ENCODE measurements at regions not wholly inside any gene's neighbourhood (a gene's known extent, or its start where the extent isn't known, plus 50 kb on each side); places are given as distances from the start of the nearest gene placed in this dataset.

DNA sequence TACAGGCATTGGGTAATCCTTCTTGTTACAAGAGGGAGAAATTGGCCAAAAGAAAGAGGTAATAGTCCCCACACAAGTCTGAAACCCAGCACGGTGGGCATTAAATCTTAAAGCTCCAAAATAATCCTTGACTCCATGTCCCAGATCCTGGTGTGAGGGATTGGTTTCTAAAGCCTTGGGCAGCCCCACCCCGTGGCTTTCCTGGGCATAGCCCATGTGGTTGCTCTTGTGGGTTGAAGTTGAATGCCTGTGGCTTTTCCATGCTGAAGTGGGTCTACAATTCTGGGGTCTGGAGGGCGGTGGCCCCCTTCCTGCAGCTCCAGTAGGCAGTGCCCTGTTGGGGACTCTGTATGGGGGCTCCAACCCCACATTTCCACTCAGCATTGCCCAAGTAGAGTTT is 91.8 kb upstream of the LARP1 start:
- TF ChIP-seq, protein P1, sequence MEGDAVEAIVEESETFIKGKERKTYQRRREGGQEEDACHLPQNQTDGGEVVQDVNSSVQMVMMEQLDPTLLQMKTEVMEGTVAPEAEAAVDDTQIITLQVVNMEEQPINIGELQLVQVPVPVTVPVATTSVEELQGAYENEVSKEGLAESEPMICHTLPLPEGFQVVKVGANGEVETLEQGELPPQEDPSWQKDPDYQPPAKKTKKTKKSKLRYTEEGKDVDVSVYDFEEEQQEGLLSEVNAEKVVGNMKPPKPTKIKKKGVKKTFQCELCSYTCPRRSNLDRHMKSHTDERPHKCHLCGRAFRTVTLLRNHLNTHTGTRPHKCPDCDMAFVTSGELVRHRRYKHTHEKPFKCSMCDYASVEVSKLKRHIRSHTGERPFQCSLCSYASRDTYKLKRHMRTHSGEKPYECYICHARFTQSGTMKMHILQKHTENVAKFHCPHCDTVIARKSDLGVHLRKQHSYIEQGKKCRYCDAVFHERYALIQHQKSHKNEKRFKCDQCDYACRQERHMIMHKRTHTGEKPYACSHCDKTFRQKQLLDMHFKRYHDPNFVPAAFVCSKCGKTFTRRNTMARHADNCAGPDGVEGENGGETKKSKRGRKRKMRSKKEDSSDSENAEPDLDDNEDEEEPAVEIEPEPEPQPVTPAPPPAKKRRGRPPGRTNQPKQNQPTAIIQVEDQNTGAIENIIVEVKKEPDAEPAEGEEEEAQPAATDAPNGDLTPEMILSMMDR (conservative IDR thresholded peaks at IDR 0.05; ENCODE audit: low read depth, low read length), result no peak
- TF ChIP-seq EZH2 (IDR thresholded peaks at IDR 0.05; ENCODE audit: low read length, unreplicated experiment) (no peak), EZH2phosphoT487 (IDR thresholded peaks at IDR 0.05; ENCODE audit: borderline replicate concordance, low read length) (no peak)
